HEK293 (cell line): ENCODE measurements at regions not wholly inside any gene's neighbourhood (a gene's known extent, or its start where the extent isn't known, plus 50 kb on each side); places are given as distances from the start of the nearest gene placed in this dataset.

Experiments
- CTCF ChIA-PET: fragments of 350-600 bp; formaldehyde crosslinking; extraction: SDS; loops from one replicate; lab custom pipeline; 2021; ENCODE audit warnings: antibody characterized with exemption; lab: Yijun Ruan, JAX
- POLR2A ChIA-PET: fragments of 300-600 bp; formaldehyde crosslinking; extraction: SDS; loops from one replicate; lab custom pipeline; 2020; ENCODE audit warnings: antibody characterized with exemption, inconsistent platforms; lab: Yijun Ruan, JAX
- H3K27ac ChIP-seq: fragments of 200-500 bp; sonication (Bioruptor generic); 2 replicates; pipeline ENCODE4 v1.5.1; 2014; ENCODE audit warnings: low read depth, low read length, control low read depth, inconsistent platforms; ENCODE audit errors: extremely low read depth
- H3K36me3 ChIP-seq, 2 experiments: fragments of 200-500 bp in 1 of 2; sonication (Bioruptor generic) in 1 of 2; 1 replicate in 1 of 2; 2 replicates in 1 of 2; pipeline ENCODE4 v1.5.1; 2014 to 2017; ENCODE audit warnings: inconsistent platforms in 2 of 2, low read length in 2 of 2; ENCODE audit not compliant: control insufficient read depth in 2 of 2, insufficient read depth in 1 of 2
- H3K4me1 ChIP-seq: fragments of 200-500 bp; sonication (Bioruptor generic); 2 replicates; pipeline ENCODE4 v1.5.1; 2014; ENCODE audit warnings: mild to moderate bottlenecking, low read length, inconsistent platforms; ENCODE audit not compliant: control insufficient read depth, insufficient read depth
- H3K4me3 ChIP-seq: 2 replicates; pipeline ENCODE4 v1.5.1; 2011; ENCODE audit warnings: low read depth, mild to moderate bottlenecking, control low read depth, low read length, moderate library complexity
- H3K9me3 ChIP-seq: fragments of 200-500 bp; sonication (Bioruptor generic); 2 replicates; pipeline ENCODE4 v1.5.1; 2014; ENCODE audit warnings: low read depth, low read length, inconsistent platforms; ENCODE audit not compliant: control insufficient read depth, insufficient read depth
- MYNN ChIP-seq: fragments of 450-650 bp; formaldehyde crosslinking; IDR thresholded peaks from 2 replicates; pipeline ENCODE4 v1.5.1; 2016; ENCODE audit warnings: missing biosample characterization, missing genetic modification characterization, borderline replicate concordance
- MZF1 ChIP-seq: fragments of 450-650 bp; formaldehyde crosslinking; IDR thresholded peaks from 2 replicates; pipeline ENCODE4 v1.5.1; 2017; ENCODE audit warnings: missing biosample characterization, missing genetic modification characterization, borderline replicate concordance
- PRDM1 ChIP-seq: fragments of 450-650 bp; formaldehyde crosslinking; IDR thresholded peaks from 2 replicates; pipeline ENCODE4; 2016; ENCODE audit warnings: missing biosample characterization, missing genetic modification characterization
- YY1 ChIP-seq: fragments of 450-650 bp; formaldehyde crosslinking; IDR thresholded peaks from 2 replicates; pipeline ENCODE4 v1.5.1; 2018; ENCODE audit warnings: missing biosample characterization, missing genetic modification characterization
- YY2 ChIP-seq: fragments of 450-650 bp; formaldehyde crosslinking; IDR thresholded peaks from 2 replicates; pipeline ENCODE4 v1.5.1; 2016; ENCODE audit warnings: missing biosample characterization, missing genetic modification characterization
- ZBTB1 ChIP-seq: fragments of 450-650 bp; formaldehyde crosslinking; IDR thresholded peaks from 2 replicates; pipeline ENCODE4 v1.5.1; 2016; ENCODE audit warnings: missing biosample characterization, missing genetic modification characterization
- ZBTB8A ChIP-seq: fragments of 450-650 bp; formaldehyde crosslinking; IDR thresholded peaks from 2 replicates; pipeline ENCODE4 v1.5.1; 2016; ENCODE audit warnings: missing biosample characterization, missing genetic modification characterization
- ZNF112 ChIP-seq: fragments of 450-650 bp; formaldehyde crosslinking; IDR thresholded peaks from 2 replicates; pipeline ENCODE4 v1.5.0; 2017; ENCODE audit warnings: missing biosample characterization, missing genetic modification characterization
- ZNF140 ChIP-seq: fragments of 450-650 bp; formaldehyde crosslinking; IDR thresholded peaks from 2 replicates; pipeline ENCODE4 v1.5.1; 2016; ENCODE audit warnings: missing biosample characterization, missing genetic modification characterization
- ZNF211 ChIP-seq: fragments of 450-650 bp; formaldehyde crosslinking; IDR thresholded peaks from 2 replicates; pipeline ENCODE4 v1.5.1; 2016; ENCODE audit warnings: low read depth, missing biosample characterization, missing genetic modification characterization
- ZNF324 ChIP-seq: fragments of 450-650 bp; formaldehyde crosslinking; IDR thresholded peaks from 2 replicates; pipeline ENCODE4 v1.5.1; 2016; ENCODE audit warnings: missing biosample characterization, missing genetic modification characterization
- ZNF335 ChIP-seq: fragments of 450-650 bp; formaldehyde crosslinking; conservative IDR thresholded peaks from 2 replicates; pipeline ENCODE4 v1.5.1; 2016; ENCODE audit warnings: missing biosample characterization, missing genetic modification characterization
- ZNF423 ChIP-seq: fragments of 450-650 bp; formaldehyde crosslinking; IDR thresholded peaks from 2 replicates; pipeline ENCODE4 v1.5.1; 2016; ENCODE audit warnings: missing biosample characterization, missing genetic modification characterization
- ZNF514 ChIP-seq: fragments of 450-650 bp; formaldehyde crosslinking; IDR thresholded peaks from 2 replicates; pipeline ENCODE4 v1.5.1; 2016; ENCODE audit warnings: missing biosample characterization, missing genetic modification characterization
- ZNF555 ChIP-seq: fragments of 450-650 bp; formaldehyde crosslinking; conservative IDR thresholded peaks from 2 replicates; pipeline ENCODE4 v1.5.1; 2017; ENCODE audit warnings: missing biosample characterization, mild to moderate bottlenecking, missing genetic modification characterization, inconsistent platforms
- ZNF585B ChIP-seq: fragments of 450-650 bp; formaldehyde crosslinking; IDR thresholded peaks from 2 replicates; pipeline ENCODE4 v1.5.1; 2016; ENCODE audit warnings: missing biosample characterization, missing genetic modification characterization
- ZNF610 ChIP-seq: fragments of 450-650 bp; formaldehyde crosslinking; IDR thresholded peaks from 2 replicates; pipeline ENCODE4 v1.5.1; 2016; ENCODE audit warnings: missing biosample characterization, missing genetic modification characterization, borderline replicate concordance
- ZNF707 ChIP-seq: fragments of 450-650 bp; formaldehyde crosslinking; IDR thresholded peaks from 2 replicates; pipeline ENCODE4 v1.5.1; 2016; ENCODE audit warnings: missing biosample characterization, missing genetic modification characterization
- ZNF747 ChIP-seq: fragments of 450-650 bp; formaldehyde crosslinking; IDR thresholded peaks from 2 replicates; pipeline ENCODE4 v1.5.1; 2016; ENCODE audit warnings: missing biosample characterization, missing genetic modification characterization
- TF ChIP-seq, protein P1 (sequence below): fragments of 450-650 bp; formaldehyde crosslinking; IDR thresholded peaks from 2 replicates; pipeline ENCODE4 v1.5.1; 2016; ENCODE audit warnings: missing biosample characterization, missing genetic modification characterization
- TF ChIP-seq, protein P2 (sequence below): fragments of 450-650 bp; formaldehyde crosslinking; IDR thresholded peaks from 2 replicates; pipeline ENCODE4 v1.5.1; 2016; ENCODE audit warnings: missing biosample characterization, missing genetic modification characterization
- TF ChIP-seq, protein P3 (sequence below): fragments of 450-650 bp; formaldehyde crosslinking; IDR thresholded peaks from 2 replicates; pipeline ENCODE4 v1.5.1; 2016; ENCODE audit warnings: missing biosample characterization, missing genetic modification characterization
- TF ChIP-seq, protein P4 (sequence below): fragments of 450-650 bp; formaldehyde crosslinking; IDR thresholded peaks from 2 replicates; pipeline ENCODE4 v1.5.1; 2016; ENCODE audit warnings: missing biosample characterization, missing genetic modification characterization
- TF ChIP-seq, protein P5 (sequence below): fragments of 450-650 bp; formaldehyde crosslinking; IDR thresholded peaks from 2 replicates; pipeline ENCODE4 v1.5.1; 2016; ENCODE audit warnings: missing biosample characterization, missing genetic modification characterization

DNA sequence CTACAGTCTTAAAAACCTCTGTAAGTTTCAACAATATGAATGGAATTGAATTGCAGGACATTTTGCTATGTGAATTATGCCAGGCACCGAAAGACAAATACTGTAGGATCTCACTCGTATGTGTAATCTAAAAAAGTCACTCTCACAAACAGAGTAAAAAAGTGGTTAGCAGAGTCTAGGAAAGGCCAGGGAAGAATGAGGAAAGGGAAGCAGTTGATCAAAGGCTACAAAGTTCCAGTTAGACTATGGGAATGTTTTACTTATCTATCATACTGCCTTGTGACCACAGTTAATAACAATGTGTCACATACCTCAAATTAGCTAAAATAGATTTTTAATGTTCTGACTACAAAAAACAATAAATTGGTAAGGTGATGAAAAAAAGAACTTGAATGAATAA lies 565.4 kb upstream of the BRINP3 start:
- TF ChIP-seq ZNF112 (no peak), MZF1 (no peak)
- POLR2A ChIA-PET, result no interaction called here
- Histone ChIP-seq H3K36me3 (no peaks in the 10 kb centered on the region), H3K4me3 (no peak overlapping the region), H3K4me1 (no peaks in the 10 kb centered on the region), H3K27ac (no peak overlapping the region), H3K9me3 (no peaks in the 10 kb centered on the region)
- CTCF ChIA-PET, result no interaction called here

DNA sequence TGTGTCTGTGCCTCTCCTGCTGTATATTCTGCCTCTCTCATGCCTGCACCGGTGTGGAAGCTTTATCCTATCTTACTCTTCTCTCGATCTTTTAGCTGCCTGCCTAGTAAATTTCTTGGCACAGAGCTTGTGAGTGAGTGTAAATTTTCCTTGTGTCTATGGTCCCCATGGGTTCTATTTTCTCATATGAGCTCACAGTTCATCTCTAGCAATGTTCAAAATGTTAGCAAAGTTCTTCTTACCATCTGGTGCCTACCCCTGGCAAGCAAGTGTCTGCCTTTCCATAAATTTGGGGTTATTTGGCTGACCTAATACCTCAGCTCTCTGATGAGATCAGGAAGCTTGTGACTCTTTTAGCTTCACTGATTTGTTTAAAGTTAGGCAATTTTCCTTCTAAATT lies 572.1 kb upstream of the BRINP3 start:
- ChIA-PET POLR2A (no interaction called here), CTCF (no interaction called here)
- no peak overlapping the region for H3K27ac ChIP-seq
- no peaks in the 10 kb centered on the region for H3K36me3 ChIP-seq
- no peak overlapping the region for H3K4me3 ChIP-seq
- H3K4me1 ChIP-seq, result no peaks in the 10 kb centered on the region
- TF ChIP-seq, protein P1, sequence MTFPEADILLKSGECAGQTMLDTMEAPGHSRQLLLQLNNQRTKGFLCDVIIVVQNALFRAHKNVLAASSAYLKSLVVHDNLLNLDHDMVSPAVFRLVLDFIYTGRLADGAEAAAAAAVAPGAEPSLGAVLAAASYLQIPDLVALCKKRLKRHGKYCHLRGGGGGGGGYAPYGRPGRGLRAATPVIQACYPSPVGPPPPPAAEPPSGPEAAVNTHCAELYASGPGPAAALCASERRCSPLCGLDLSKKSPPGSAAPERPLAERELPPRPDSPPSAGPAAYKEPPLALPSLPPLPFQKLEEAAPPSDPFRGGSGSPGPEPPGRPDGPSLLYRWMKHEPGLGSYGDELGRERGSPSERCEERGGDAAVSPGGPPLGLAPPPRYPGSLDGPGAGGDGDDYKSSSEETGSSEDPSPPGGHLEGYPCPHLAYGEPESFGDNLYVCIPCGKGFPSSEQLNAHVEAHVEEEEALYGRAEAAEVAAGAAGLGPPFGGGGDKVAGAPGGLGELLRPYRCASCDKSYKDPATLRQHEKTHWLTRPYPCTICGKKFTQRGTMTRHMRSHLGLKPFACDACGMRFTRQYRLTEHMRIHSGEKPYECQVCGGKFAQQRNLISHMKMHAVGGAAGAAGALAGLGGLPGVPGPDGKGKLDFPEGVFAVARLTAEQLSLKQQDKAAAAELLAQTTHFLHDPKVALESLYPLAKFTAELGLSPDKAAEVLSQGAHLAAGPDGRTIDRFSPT (tag by site-specific recombination), result no peak
- TF ChIP-seq ZNF335 (tag by site-specific recombination) (no peak), ZNF140 (tag by site-specific recombination) (no peak), ZNF324 (no peak), ZBTB1 (tag by site-specific recombination) (no peak), ZNF514 (tag by site-specific recombination) (no peak), ZNF707 (tag by site-specific recombination) (no peak), ZNF585B (tag by site-specific recombination) (no peak), ZNF610 (tag by site-specific recombination) (no peak), ZNF747 (tag by site-specific recombination) (no peak)
- TF ChIP-seq, protein P2, sequence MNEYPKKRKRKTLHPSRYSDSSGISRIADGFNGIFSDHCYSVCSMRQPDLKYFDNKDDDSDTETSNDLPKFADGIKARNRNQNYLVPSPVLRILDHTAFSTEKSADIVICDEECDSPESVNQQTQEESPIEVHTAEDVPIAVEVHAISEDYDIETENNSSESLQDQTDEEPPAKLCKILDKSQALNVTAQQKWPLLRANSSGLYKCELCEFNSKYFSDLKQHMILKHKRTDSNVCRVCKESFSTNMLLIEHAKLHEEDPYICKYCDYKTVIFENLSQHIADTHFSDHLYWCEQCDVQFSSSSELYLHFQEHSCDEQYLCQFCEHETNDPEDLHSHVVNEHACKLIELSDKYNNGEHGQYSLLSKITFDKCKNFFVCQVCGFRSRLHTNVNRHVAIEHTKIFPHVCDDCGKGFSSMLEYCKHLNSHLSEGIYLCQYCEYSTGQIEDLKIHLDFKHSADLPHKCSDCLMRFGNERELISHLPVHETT (tag by site-specific recombination), result no peak
- H3K9me3 ChIP-seq, result no peaks in the 10 kb centered on the region

DNA sequence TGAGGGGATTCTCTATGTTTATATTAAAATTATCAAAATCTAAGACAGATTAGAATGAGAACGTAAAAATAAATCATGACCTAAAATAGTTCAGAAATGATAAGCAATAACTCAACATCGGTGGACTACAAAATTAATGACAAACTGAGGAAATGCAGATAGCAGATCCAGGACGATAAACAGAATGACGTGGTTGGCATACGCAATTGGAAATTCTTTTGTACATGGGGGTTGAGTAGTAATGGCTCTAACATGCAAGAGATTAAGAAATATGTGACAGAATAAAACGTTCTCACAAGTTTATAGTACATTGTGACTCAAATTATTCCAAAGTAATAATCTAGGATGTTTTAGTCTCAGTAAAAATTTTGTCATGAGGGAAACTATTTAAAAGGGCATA lies 575.2 kb upstream of the BRINP3 start:
- no peak overlapping the region for H3K27ac ChIP-seq
- no peaks in the 10 kb centered on the region for H3K36me3 ChIP-seq
- no peak overlapping the region for H3K4me3 ChIP-seq
- H3K4me1 ChIP-seq, result no peaks in the 10 kb centered on the region
- ChIA-PET POLR2A (no interaction called here), CTCF (no interaction called here)
- no peaks in the 10 kb centered on the region for H3K9me3 ChIP-seq
- TF ChIP-seq ZNF211 (tag by site-specific recombination) (no peak), YY1 (no peak), ZNF423 (tag by site-specific recombination) (no peak), MYNN (no peak), ZNF555 (tag by site-specific recombination) (no peak), ZBTB8A (tag by site-specific recombination) (no peak), YY2 (tag by site-specific recombination) (no peak), PRDM1 (tag by site-specific recombination) (no peak)
- TF ChIP-seq, protein P3, sequence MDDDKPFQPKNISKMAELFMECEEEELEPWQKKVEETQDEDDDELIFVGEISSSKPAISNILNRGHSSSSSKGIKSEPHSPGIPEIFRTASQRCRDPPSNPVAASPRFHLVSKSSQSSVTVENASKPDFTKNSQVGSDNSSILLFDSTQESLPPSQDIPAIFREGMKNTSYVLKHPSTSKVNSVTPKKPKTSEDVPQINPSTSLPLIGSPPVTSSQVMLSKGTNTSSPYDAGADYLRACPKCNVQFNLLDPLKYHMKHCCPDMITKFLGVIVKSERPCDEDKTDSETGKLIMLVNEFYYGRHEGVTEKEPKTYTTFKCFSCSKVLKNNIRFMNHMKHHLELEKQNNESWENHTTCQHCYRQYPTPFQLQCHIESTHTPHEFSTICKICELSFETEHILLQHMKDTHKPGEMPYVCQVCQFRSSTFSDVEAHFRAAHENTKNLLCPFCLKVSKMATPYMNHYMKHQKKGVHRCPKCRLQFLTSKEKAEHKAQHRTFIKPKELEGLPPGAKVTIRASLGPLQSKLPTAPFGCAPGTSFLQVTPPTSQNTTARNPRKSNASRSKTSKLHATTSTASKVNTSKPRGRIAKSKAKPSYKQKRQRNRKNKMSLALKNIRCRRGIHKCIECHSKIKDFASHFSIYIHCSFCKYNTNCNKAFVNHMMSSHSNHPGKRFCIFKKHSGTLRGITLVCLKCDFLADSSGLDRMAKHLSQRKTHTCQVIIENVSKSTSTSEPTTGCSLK (tag by site-specific recombination), result no peak
- TF ChIP-seq, protein P4, sequence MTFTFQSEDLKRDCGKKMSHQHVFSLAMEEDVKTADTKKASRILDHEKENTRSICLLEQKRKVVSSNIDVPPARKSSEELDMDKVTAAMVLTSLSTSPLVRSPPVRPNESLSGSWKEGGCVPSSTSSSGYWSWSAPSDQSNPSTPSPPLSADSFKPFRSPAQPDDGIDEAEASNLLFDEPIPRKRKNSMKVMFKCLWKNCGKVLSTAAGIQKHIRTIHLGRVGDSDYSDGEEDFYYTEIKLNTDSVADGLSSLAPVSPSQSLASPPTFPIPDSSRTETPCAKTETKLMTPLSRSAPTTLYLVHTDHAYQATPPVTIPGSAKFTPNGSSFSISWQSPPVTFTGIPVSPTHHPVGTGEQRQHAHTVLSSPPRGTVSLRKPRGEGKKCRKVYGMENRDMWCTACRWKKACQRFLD, result no peak
- TF ChIP-seq, protein P5, sequence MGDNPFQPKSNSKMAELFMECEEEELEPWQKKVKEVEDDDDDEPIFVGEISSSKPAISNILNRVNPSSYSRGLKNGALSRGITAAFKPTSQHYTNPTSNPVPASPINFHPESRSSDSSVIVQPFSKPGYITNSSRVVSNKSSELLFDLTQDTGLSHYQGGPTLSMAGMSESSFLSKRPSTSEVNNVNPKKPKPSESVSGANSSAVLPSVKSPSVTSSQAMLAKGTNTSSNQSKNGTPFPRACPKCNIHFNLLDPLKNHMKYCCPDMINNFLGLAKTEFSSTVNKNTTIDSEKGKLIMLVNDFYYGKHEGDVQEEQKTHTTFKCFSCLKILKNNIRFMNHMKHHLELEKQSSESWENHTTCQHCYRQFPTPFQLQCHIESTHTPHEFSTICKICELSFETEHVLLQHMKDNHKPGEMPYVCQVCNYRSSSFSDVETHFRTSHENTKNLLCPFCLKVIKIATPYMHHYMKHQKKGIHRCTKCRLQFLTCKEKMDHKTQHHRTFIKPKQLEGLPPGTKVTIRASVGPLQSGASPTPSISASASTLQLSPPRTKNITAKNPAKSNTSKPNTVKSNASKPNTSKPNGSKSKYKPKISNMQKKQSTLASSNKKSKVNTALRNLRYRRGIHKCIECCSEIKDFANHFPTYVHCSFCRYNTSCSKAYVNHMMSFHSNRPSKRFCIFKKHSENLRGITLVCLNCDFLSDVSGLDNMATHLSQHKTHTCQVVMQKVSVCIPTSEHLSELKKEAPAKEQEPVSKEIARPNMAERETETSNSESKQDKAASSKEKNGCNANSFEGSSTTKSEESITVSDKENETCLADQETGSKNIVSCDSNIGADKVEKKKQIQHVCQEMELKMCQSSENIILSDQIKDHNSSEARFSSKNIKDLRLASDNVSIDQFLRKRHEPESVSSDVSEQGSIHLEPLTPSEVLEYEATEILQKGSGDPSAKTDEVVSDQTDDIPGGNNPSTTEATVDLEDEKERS (tag by site-specific recombination), result no peak
